Hepatocyte (in vitro differentiated cells): ENCODE measurements at regions not wholly inside any gene's neighbourhood (a gene's known extent, or its start where the extent isn't known, plus 50 kb on each side); places are given as distances from the start of the nearest gene placed in this dataset.

Experiments used
- DNase-seq: peaks from one replicate; pipeline ENCODE4 v3.0.0-alpha.2; 2016; ENCODE audit warnings: low spot score
- H2AFZ ChIP-seq: fragments of 200-600 bp; sonication (generic); 2 replicates; pipeline ENCODE4 v1.6.0; 2016; ENCODE audit warnings: antibody characterized with exemption, mild to moderate bottlenecking
- H3K27ac ChIP-seq: fragments of 200-600 bp; sonication (generic); 2 replicates; pipeline ENCODE4 v1.5.1; 2016; ENCODE audit warnings: mild to moderate bottlenecking
- H3K27me3 ChIP-seq: fragments of 200-600 bp; sonication (generic); 2 replicates; pipeline ENCODE4 v1.6.1; 2016
- H3K36me3 ChIP-seq: fragments of 200-600 bp; sonication (generic); replicated peaks from 2 replicates; pipeline ENCODE4 v1.5.1; 2016; ENCODE audit warnings: low read depth; ENCODE audit not compliant: insufficient read depth
- H3K4me1 ChIP-seq: fragments of 200-600 bp; sonication (generic); 2 replicates; pipeline ENCODE4 v1.5.1; 2016; ENCODE audit warnings: mild to moderate bottlenecking, moderate library complexity; ENCODE audit not compliant: insufficient read depth
- H3K4me2 ChIP-seq: fragments of 200-600 bp; sonication (generic); 2 replicates; pipeline ENCODE4 v1.6.0; 2016
- H3K4me3 ChIP-seq: fragments of 200-600 bp; sonication (generic); 2 replicates; pipeline ENCODE4 v1.5.1; 2016; ENCODE audit warnings: mild to moderate bottlenecking
- H3K79me2 ChIP-seq: fragments of 200-600 bp; sonication (generic); 2 replicates; pipeline ENCODE4 v1.6.0; 2017; ENCODE audit warnings: mild to moderate bottlenecking
- H3K9me2 ChIP-seq: fragments of 200-600 bp; sonication (generic); replicated peaks from 2 replicates; pipeline ENCODE4 v1.6.0; 2017; ENCODE audit warnings: mild to moderate bottlenecking; ENCODE audit not compliant: insufficient read depth
- H3K9me3 ChIP-seq: fragments of 200-600 bp; sonication (generic); 2 replicates; pipeline ENCODE4 v1.5.1; 2016; ENCODE audit warnings: low read depth, mild to moderate bottlenecking
- H4K20me1 ChIP-seq: fragments of 200-600 bp; sonication (generic); 2 replicates; pipeline ENCODE4 v1.6.0; 2016; ENCODE audit warnings: mild to moderate bottlenecking; ENCODE audit not compliant: insufficient read depth, poor library complexity, severe bottlenecking
- EZH2 ChIP-seq: fragments of 200-600 bp; sonication (generic); IDR thresholded peaks from 2 replicates; pipeline ENCODE4 v1.6.1; 2016; ENCODE audit warnings: antibody characterized with exemption, mild to moderate bottlenecking, borderline replicate concordance
- EZH2phosphoT487 ChIP-seq: fragments of 200-600 bp; sonication (generic); IDR thresholded peaks from one replicate; pipeline ENCODE4 v1.6.1; 2018; ENCODE audit warnings: antibody characterized with exemption, mild to moderate bottlenecking, low read depth, moderate library complexity; ENCODE audit not compliant: unreplicated experiment, severe bottlenecking
- whole genome bisulfite sequencing: methylation state at CpG from one replicate; pipeline ENCODE4 v1.1.6; 2016; ENCODE audit warnings: low lambda C conversion rate; ENCODE audit errors: missing lambda C conversion rate; 5-methylcytosine and 5-hydroxymethylcytosine counted together
- TF ChIP-seq, protein P1 (sequence below): fragments of 200-600 bp; sonication (generic); IDR thresholded peaks from 2 replicates; pipeline ENCODE4 v1.5.1; 2016; ENCODE audit warnings: antibody characterized with exemption, mild to moderate bottlenecking; ENCODE audit not compliant: poor library complexity

DNA sequence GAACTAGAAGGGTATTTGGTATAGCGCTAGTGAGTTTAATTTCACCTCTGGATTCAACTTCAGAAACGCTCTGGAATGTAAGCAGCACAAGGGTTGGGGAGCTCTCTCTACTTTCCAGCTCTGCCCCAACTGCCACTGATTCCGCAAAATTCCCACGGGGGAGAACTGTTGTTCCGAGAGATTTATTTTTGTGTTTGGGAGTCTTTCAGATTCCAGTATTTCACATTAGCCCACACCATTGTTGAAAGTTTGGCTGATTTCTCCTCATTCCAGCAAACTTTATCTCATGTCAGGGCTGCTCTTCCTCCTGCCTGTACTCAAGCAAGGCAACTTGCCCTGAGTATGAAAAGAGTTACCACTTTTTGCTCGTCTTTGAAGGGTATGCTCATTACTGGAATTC, 198.5 kb upstream of the EGFLAM start:
- no peak overlapping the region for H3K4me2 ChIP-seq
- H2AFZ ChIP-seq: no peak overlapping the region
- peaks cover 5% of the 10 kb centered on the region for H3K4me1 ChIP-seq
- DNase-seq: no peak
- TF ChIP-seq EZH2 (no peak), EZH2phosphoT487 (no peak)
- TF ChIP-seq, protein P1, sequence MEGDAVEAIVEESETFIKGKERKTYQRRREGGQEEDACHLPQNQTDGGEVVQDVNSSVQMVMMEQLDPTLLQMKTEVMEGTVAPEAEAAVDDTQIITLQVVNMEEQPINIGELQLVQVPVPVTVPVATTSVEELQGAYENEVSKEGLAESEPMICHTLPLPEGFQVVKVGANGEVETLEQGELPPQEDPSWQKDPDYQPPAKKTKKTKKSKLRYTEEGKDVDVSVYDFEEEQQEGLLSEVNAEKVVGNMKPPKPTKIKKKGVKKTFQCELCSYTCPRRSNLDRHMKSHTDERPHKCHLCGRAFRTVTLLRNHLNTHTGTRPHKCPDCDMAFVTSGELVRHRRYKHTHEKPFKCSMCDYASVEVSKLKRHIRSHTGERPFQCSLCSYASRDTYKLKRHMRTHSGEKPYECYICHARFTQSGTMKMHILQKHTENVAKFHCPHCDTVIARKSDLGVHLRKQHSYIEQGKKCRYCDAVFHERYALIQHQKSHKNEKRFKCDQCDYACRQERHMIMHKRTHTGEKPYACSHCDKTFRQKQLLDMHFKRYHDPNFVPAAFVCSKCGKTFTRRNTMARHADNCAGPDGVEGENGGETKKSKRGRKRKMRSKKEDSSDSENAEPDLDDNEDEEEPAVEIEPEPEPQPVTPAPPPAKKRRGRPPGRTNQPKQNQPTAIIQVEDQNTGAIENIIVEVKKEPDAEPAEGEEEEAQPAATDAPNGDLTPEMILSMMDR: no peak
- no peaks in the 10 kb centered on the region for H3K27me3 ChIP-seq
- no peaks in the 10 kb centered on the region for H3K36me3 ChIP-seq
- H3K9me3 ChIP-seq: no peaks in the 10 kb centered on the region
- no peaks in the 10 kb centered on the region for H3K79me2 ChIP-seq
- no peaks in the 10 kb centered on the region for H3K9me2 ChIP-seq
- no peak overlapping the region for H3K4me3 ChIP-seq
- peak overlapping the region; percentile 31 for H3K27ac ChIP-seq
- H4K20me1 ChIP-seq: no peaks in the 10 kb centered on the region
- WGBS: 88% methylated on average over 6 of the region's 6 CpGs

DNA sequence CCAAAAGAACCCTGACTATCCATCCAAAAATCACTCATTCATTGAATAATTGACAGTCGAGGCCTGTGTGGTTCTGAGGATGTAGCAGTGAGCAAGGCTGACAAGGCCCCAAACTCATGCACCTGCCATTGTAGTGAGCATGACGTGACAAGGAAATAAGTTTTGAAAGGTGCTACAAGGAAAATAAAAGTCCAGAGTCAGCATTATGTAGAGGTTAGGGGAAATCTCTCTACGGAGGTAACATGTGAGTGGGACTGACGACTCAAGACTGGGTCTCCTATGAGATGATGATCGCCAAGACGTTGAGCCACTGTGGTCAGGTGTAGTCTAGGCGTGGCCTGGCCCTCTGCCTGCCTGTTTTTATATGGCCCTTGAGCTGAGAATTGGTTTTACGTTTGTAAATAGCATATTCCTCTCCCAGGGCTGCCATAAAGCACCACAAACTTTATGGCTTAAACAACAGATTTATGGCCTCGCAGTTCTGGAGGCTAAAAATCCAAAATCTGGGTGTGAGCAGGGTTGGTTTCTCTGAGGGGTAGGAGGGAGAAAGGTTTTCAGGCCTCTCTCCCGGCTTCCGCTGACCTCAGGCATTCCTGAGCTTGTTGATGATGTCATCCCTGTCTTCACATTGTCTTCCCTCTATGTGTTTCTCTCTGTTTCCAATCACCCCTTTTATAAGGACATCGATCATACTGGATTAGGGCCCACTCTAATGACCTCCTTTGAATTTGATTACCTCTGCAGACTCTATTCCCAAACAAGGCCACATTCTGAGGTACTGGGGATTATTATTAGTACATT, 206.4 kb upstream of the EGFLAM start:
- Histone ChIP-seq H3K9me2 (no peaks in the 10 kb centered on the region), H2AFZ (no peak overlapping the region), H3K4me1 (no peaks in the 10 kb centered on the region), H3K4me2 (no peak overlapping the region), H3K4me3 (no peak overlapping the region), H3K27ac (no peak overlapping the region), H3K9me3 (no peaks in the 10 kb centered on the region), H3K79me2 (no peaks in the 10 kb centered on the region), H3K27me3 (no peaks in the 10 kb centered on the region), H3K36me3 (no peaks in the 10 kb centered on the region), H4K20me1 (no peaks in the 10 kb centered on the region)
- WGBS: 81% methylated on average over 12 of the region's 12 CpGs
- DNase-seq: no peak
- no peak for TF ChIP-seq EZH2

DNA sequence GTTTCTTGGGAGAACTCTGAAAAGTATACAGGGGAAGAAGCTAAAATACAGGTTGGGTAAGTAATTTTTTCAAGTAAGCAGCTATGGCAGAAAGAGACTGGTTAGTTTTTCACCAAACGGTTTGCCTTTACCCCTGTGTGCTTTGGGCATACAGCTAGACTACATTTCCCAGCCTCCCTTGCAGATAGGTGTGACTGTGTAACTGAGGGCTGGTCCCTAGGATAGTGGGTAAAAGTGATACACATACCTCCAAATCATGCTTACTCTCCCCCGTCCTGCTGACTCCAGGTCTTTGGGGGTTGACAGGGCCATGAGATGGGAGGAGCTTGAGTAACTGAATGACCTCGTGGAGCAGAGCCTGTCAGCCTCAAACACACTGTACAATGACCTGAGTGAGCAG, 208.6 kb upstream of the GDNF start:
- H3K79me2 ChIP-seq: no peaks in the 10 kb centered on the region
- H3K4me1 ChIP-seq: no peaks in the 10 kb centered on the region
- no peak for DNase-seq
- H3K4me2 ChIP-seq: no peak overlapping the region
- no peaks in the 10 kb centered on the region for H3K9me3 ChIP-seq
- no peaks in the 10 kb centered on the region for H3K9me2 ChIP-seq
- no peak for TF ChIP-seq EZH2
- H4K20me1 ChIP-seq: no peaks in the 10 kb centered on the region
- H3K27me3 ChIP-seq: no peaks in the 10 kb centered on the region
- 87% methylated on average over 3 of the region's 3 CpGs for WGBS
- no peak overlapping the region for H3K4me3 ChIP-seq
- no peaks in the 10 kb centered on the region for H3K36me3 ChIP-seq
- no peak overlapping the region for H3K27ac ChIP-seq
- H2AFZ ChIP-seq: no peak overlapping the region

DNA sequence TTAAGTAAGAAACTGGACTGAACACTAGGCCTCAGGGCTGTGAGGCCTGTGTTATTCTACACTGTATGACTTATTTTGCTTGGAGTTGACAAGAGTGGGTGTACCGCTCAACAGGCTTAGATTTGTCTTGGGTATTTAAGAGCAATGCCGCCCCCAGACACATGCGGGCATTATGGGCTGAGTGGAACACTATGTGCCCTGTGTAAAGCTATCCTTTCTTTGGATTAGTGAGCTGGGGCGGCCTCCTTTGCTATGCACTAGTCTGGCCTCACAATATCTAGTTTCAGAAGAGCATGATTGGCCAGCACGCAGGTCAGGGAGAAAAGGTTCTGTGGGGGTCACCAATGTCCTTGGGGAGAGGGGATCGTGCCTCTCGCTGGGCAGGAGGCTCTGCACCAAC, 206.3 kb upstream of the GDNF start:
- no peak overlapping the region for H3K4me2 ChIP-seq
- no peak for DNase-seq
- H2AFZ ChIP-seq: no peak overlapping the region
- no peaks in the 10 kb centered on the region for H3K9me3 ChIP-seq
- no peaks in the 10 kb centered on the region for H3K79me2 ChIP-seq
- no peaks in the 10 kb centered on the region for H3K4me1 ChIP-seq
- no peaks in the 10 kb centered on the region for H3K27me3 ChIP-seq
- no peaks in the 10 kb centered on the region for H3K9me2 ChIP-seq
- TF ChIP-seq EZH2 (no peak), EZH2phosphoT487 (no peak)
- H4K20me1 ChIP-seq: no peaks in the 10 kb centered on the region
- WGBS: 95% methylated on average over 7 of the region's 7 CpGs
- no peak overlapping the region for H3K27ac ChIP-seq
- H3K4me3 ChIP-seq: no peak overlapping the region
- H3K36me3 ChIP-seq: no peaks in the 10 kb centered on the region

DNA sequence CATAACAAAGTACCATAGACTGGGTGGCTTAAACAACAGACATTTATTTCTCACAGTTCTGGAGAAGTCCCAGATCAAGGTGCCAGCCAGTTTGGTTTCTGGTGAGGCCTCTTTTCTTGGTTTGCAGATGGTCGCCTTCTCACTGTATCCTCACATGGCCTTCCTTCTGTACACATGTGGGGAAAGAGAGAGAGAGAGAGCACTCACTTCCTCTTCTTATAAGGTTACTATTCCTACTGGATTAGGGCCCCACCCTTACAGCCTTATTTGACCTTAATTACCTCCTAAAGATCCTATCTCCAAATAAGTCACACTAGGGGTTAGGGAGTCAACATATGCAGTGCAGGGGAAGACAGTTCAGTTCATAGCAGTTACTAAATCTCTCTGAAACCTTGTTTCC, 205.6 kb upstream of the GDNF start:
- Histone ChIP-seq H3K79me2 (no peaks in the 10 kb centered on the region), H3K4me1 (no peaks in the 10 kb centered on the region), H2AFZ (no peak overlapping the region), H3K4me2 (no peak overlapping the region), H4K20me1 (no peaks in the 10 kb centered on the region), H3K27ac (no peak overlapping the region), H3K27me3 (no peaks in the 10 kb centered on the region), H3K9me2 (no peaks in the 10 kb centered on the region), H3K4me3 (no peak overlapping the region), H3K9me3 (no peaks in the 10 kb centered on the region), H3K36me3 (no peaks in the 10 kb centered on the region)
- TF ChIP-seq EZH2: no peak
- no peak for TF ChIP-seq EZH2phosphoT487
- TF ChIP-seq, protein P1: no peak
- 100% methylated on average over 1 of the region's 1 CpG for WGBS
- no peak for DNase-seq
